ENCODE measurements at regions not wholly inside any gene's neighbourhood (a gene's known extent, or its start where the extent isn't known, plus 50 kb on each side); places are given as distances from the start of the nearest gene placed in this dataset.
"Not testable (repeated sequence)": the region's sequence is repeated elsewhere in the genome, so short reads cannot be mapped to it uniquely, and the experiment has no call there.

- no peaks in the 10 kb centered on the region for H3K36me3 ChIP-seq (ENCODE audit: control insufficient read depth in 1 of 2, insufficient read depth in 2 of 2, low read depth in 1 of 2, low read length in 2 of 2)
- H3K9me3 ChIP-seq (ENCODE audit: control insufficient read depth, low read length), result no peaks in the 10 kb centered on the region
- DNase-seq, result no peak
- no peak overlapping the region for H2BK120ac ChIP-seq (ENCODE audit: low read depth, low read length)
- H2BK12ac ChIP-seq (ENCODE audit: low read length in 2 of 2), result no peak overlapping the region
- no peak overlapping the region for H2AFZ ChIP-seq (ENCODE audit: low read depth, low read length)
- no peak overlapping the region for H3K18ac ChIP-seq (ENCODE audit: low read depth in 1 of 2, low read length in 2 of 2)
- no peak overlapping the region for H3K9ac ChIP-seq (ENCODE audit: low read length)
- H2AK5ac ChIP-seq (ENCODE audit: low read length, severe bottlenecking), result no peak overlapping the region
- WGBS, result 94% methylated on average over 4 of the region's 10 CpGs
- H2BK5ac ChIP-seq (ENCODE audit: low read depth, low read length, poor library complexity, severe bottlenecking), result peak overlapping the region; percentile 70
- no peak overlapping the region for H3K4me2 ChIP-seq (ENCODE audit: low read length, poor library complexity, severe bottlenecking)
- no peaks in the 10 kb centered on the region for H3K79me1 ChIP-seq (replicated peaks; ENCODE audit: low read length, poor library complexity, severe bottlenecking)
- H3K4me3 ChIP-seq (ENCODE audit: insufficient read depth in 1 of 2, low read depth in 1 of 2, low read length in 2 of 2), result no peak overlapping the region
- no peak overlapping the region for H3K27ac ChIP-seq (ENCODE audit: low read length, poor library complexity, severe bottlenecking)
- H2BK15ac ChIP-seq (ENCODE audit: low read depth, poor library complexity, severe bottlenecking), result no peak overlapping the region
- H3K4ac ChIP-seq (ENCODE audit: low read depth in 1 of 2, low read length in 2 of 2), result no peak overlapping the region
- H3K27me3 ChIP-seq (ENCODE audit: control insufficient read depth in 1 of 2, insufficient read depth in 1 of 2, low read length in 2 of 2), result no peaks in the 10 kb centered on the region
- no peak overlapping the region for H4K8ac ChIP-seq (ENCODE audit: low read length)
- no peak overlapping the region for H3K14ac ChIP-seq (ENCODE audit: low read length in 2 of 2)
- H3K4me1 ChIP-seq (ENCODE audit: control insufficient read depth, insufficient read depth, low read depth, low read length), result no peaks in the 10 kb centered on the region
- H4K91ac ChIP-seq (ENCODE audit: low read length), result no peak overlapping the region
- H3K23ac ChIP-seq (ENCODE audit: low read length in 2 of 2), result no peak overlapping the region
Observed at GRCh38 chr6:15158821-15159619, 86.8 kb upstream of the JARID2 start.

GRCh38 chr6:15160812-15161211 lies 85.1 kb upstream of the JARID2 start:
- H3K9ac ChIP-seq (ENCODE audit: low read length), result no peak overlapping the region
- H3K4me3 ChIP-seq (ENCODE audit: insufficient read depth in 1 of 2, low read depth in 1 of 2, low read length in 2 of 2), result no peak overlapping the region
- H3K4me1 ChIP-seq (ENCODE audit: control insufficient read depth, insufficient read depth, low read depth, low read length), result no peaks in the 10 kb centered on the region
- H2BK12ac ChIP-seq (ENCODE audit: low read length in 2 of 2), result no peak overlapping the region
- no peak overlapping the region for H2BK120ac ChIP-seq (ENCODE audit: low read depth, low read length)
- no peak overlapping the region for H3K18ac ChIP-seq (ENCODE audit: low read depth in 1 of 2, low read length in 2 of 2)
- no peak overlapping the region for H3K14ac ChIP-seq (ENCODE audit: low read length in 2 of 2)
- H3K79me1 ChIP-seq (replicated peaks; ENCODE audit: low read length, poor library complexity, severe bottlenecking), result no peaks in the 10 kb centered on the region
- H3K27ac ChIP-seq (ENCODE audit: low read length, poor library complexity, severe bottlenecking), result no peak overlapping the region
- H4K91ac ChIP-seq (ENCODE audit: low read length), result no peak overlapping the region
- no peak overlapping the region for H2BK15ac ChIP-seq (ENCODE audit: low read depth, poor library complexity, severe bottlenecking)
- H3K4me2 ChIP-seq (ENCODE audit: low read length, poor library complexity, severe bottlenecking), result no peak overlapping the region
- no peaks in the 10 kb centered on the region for H3K27me3 ChIP-seq (ENCODE audit: control insufficient read depth in 1 of 2, insufficient read depth in 1 of 2, low read length in 2 of 2)
- no CpG with 5 or more reads among the region's 2 CpGs for WGBS
- H3K36me3 ChIP-seq (ENCODE audit: control insufficient read depth in 1 of 2, insufficient read depth in 2 of 2, low read depth in 1 of 2, low read length in 2 of 2), result no peaks in the 10 kb centered on the region
- no peak overlapping the region for H2AFZ ChIP-seq (ENCODE audit: low read depth, low read length)
- no peak overlapping the region for H2AK5ac ChIP-seq (ENCODE audit: low read length, severe bottlenecking)
- no peaks in the 10 kb centered on the region for H3K9me3 ChIP-seq (ENCODE audit: control insufficient read depth, low read length)
- H3K4ac ChIP-seq (ENCODE audit: low read depth in 1 of 2, low read length in 2 of 2), result no peak overlapping the region
- no peak overlapping the region for H4K8ac ChIP-seq (ENCODE audit: low read length)
- H3K23ac ChIP-seq (ENCODE audit: low read length in 2 of 2), result no peak overlapping the region
- H2BK5ac ChIP-seq (ENCODE audit: low read depth, low read length, poor library complexity, severe bottlenecking), result no peak overlapping the region
- no peak for DNase-seq

DNA sequence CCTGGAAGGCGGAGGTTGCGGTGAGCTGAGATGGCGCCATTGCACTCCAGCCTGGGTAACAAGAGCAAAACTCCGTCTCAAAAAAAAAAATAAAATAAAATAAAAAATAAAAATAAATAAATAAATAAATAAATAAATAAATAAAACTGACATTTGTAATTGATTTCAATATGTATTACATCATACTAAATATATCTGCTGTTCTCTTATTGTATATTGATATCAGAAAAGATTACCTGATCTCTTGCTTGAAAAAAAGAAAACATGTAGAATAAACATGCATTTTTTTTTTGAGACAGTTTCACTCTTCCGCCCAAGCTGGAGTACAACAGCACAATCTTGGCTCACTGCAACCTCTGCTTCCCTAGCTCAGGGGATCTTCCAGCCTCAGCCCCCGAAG lies 81.0 kb upstream of the JARID2 start:
- H3K14ac ChIP-seq (ENCODE audit: low read length in 2 of 2); H2BK15ac ChIP-seq (ENCODE audit: low read depth, poor library complexity, severe bottlenecking); H3K18ac ChIP-seq (ENCODE audit: low read depth in 1 of 2, low read length in 2 of 2); H3K27ac ChIP-seq (ENCODE audit: low read length, poor library complexity, severe bottlenecking); H2BK120ac ChIP-seq (ENCODE audit: low read depth, low read length); H3K4me3 ChIP-seq (ENCODE audit: insufficient read depth in 1 of 2, low read depth in 1 of 2, low read length in 2 of 2); H3K4me2 ChIP-seq (ENCODE audit: low read length, poor library complexity, severe bottlenecking); H3K4me1 ChIP-seq (ENCODE audit: control insufficient read depth, insufficient read depth, low read depth, low read length); H2BK5ac ChIP-seq (ENCODE audit: low read depth, low read length, poor library complexity, severe bottlenecking); H2BK12ac ChIP-seq (ENCODE audit: low read length in 2 of 2); H3K9me3 ChIP-seq (ENCODE audit: control insufficient read depth, low read length); H3K4ac ChIP-seq (ENCODE audit: low read depth in 1 of 2, low read length in 2 of 2); H3K79me1 ChIP-seq (replicated peaks; ENCODE audit: low read length, poor library complexity, severe bottlenecking); H4K8ac ChIP-seq (ENCODE audit: low read length); H3K9ac ChIP-seq (ENCODE audit: low read length); DNase-seq; H2AK5ac ChIP-seq (ENCODE audit: low read length, severe bottlenecking); H4K91ac ChIP-seq (ENCODE audit: low read length); H3K27me3 ChIP-seq (ENCODE audit: control insufficient read depth in 1 of 2, insufficient read depth in 1 of 2, low read length in 2 of 2); H3K23ac ChIP-seq (ENCODE audit: low read length in 2 of 2); H3K36me3 ChIP-seq (ENCODE audit: control insufficient read depth in 1 of 2, insufficient read depth in 2 of 2, low read depth in 1 of 2, low read length in 2 of 2); H2AFZ ChIP-seq (ENCODE audit: low read depth, low read length): not testable (repeated sequence)
- WGBS, result 95% methylated on average over 2 of the region's 6 CpGs

GRCh38 chr6:15166121-15166520 lies 79.7 kb upstream of the JARID2 start:
- Histone ChIP-seq H2BK15ac (ENCODE audit: low read depth, poor library complexity, severe bottlenecking) (no peak overlapping the region), H3K27ac (ENCODE audit: low read length, poor library complexity, severe bottlenecking) (no peak overlapping the region), H3K4me2 (ENCODE audit: low read length, poor library complexity, severe bottlenecking) (no peak overlapping the region), H3K14ac (ENCODE audit: low read length in 2 of 2) (no peak overlapping the region), H4K91ac (ENCODE audit: low read length) (no peak overlapping the region), H3K27me3 (ENCODE audit: control insufficient read depth in 1 of 2, insufficient read depth in 1 of 2, low read length in 2 of 2) (no peaks in the 10 kb centered on the region), H3K9ac (ENCODE audit: low read length) (no peak overlapping the region), H3K36me3 (ENCODE audit: control insufficient read depth in 1 of 2, insufficient read depth in 2 of 2, low read depth in 1 of 2, low read length in 2 of 2) (no peaks in the 10 kb centered on the region), H2BK120ac (ENCODE audit: low read depth, low read length) (no peak overlapping the region), H3K4me3 (ENCODE audit: insufficient read depth in 1 of 2, low read depth in 1 of 2, low read length in 2 of 2) (no peak overlapping the region), H2BK12ac (ENCODE audit: low read length in 2 of 2) (no peak overlapping the region), H3K9me3 (ENCODE audit: control insufficient read depth, low read length) (no peaks in the 10 kb centered on the region), H4K8ac (ENCODE audit: low read length) (no peak overlapping the region), H3K79me1 (replicated peaks; ENCODE audit: low read length, poor library complexity, severe bottlenecking) (no peaks in the 10 kb centered on the region), H3K23ac (ENCODE audit: low read length in 2 of 2) (no peak overlapping the region), H3K18ac (ENCODE audit: low read depth in 1 of 2, low read length in 2 of 2) (no peak overlapping the region), H2AK5ac (ENCODE audit: low read length, severe bottlenecking) (no peak overlapping the region), H2BK5ac (ENCODE audit: low read depth, low read length, poor library complexity, severe bottlenecking) (no peak overlapping the region), H2AFZ (ENCODE audit: low read depth, low read length) (no peak overlapping the region), H3K4me1 (ENCODE audit: control insufficient read depth, insufficient read depth, low read depth, low read length) (no peaks in the 10 kb centered on the region), H3K4ac (ENCODE audit: low read depth in 1 of 2, low read length in 2 of 2) (no peak overlapping the region)
- DNase-seq, result no peak
- WGBS, result no CpG with 5 or more reads among the region's 5 CpGs

All from mesenchymal stem cell (in vitro differentiated cells and primary cell).